NT2/D1 (cell line): ENCODE measurements at regions not wholly inside any gene's neighbourhood (a gene's known extent, or its start where the extent isn't known, plus 50 kb on each side); places are given as distances from the start of the nearest gene placed in this dataset.
A peak's percentile ranks its signal among the peaks of the same experiment; 100 is the strongest.

ENCODE experiments used
- DNase-seq: peaks from one replicate; pipeline ENCODE4 v3.0.0-alpha.2; 2011; ENCODE audit warnings: low read depth, low spot score
- H3K27me3 ChIP-seq: 2 replicates; pipeline ENCODE4 v1.6.0; 2011; ENCODE audit warnings: mild to moderate bottlenecking; ENCODE audit not compliant: insufficient read length, insufficient read depth
- H3K36me3 ChIP-seq: 2 replicates; pipeline ENCODE4 v1.6.1; 2011; ENCODE audit warnings: mild to moderate bottlenecking, low read length, mixed read lengths; ENCODE audit not compliant: insufficient read depth, insufficient read length
- H3K4me1 ChIP-seq: 2 replicates; pipeline ENCODE4 v1.5.1; 2011; ENCODE audit not compliant: insufficient read depth, insufficient read length
- H3K4me3 ChIP-seq: 2 replicates; pipeline ENCODE4 v1.5.1; 2011; ENCODE audit warnings: low read depth; ENCODE audit not compliant: insufficient read length
- H3K9ac ChIP-seq: 2 replicates; pipeline ENCODE4 v1.6.0; 2011; ENCODE audit warnings: low read depth; ENCODE audit not compliant: insufficient read length
- H3K9me3 ChIP-seq: 2 replicates; pipeline ENCODE4 v1.5.1; 2011; ENCODE audit warnings: mild to moderate bottlenecking, low read length; ENCODE audit not compliant: insufficient read depth
- SUZ12 ChIP-seq: IDR thresholded peaks from 2 replicates; pipeline ENCODE4 v1.6.1; 2011; ENCODE audit not compliant: insufficient read length, insufficient read depth; ENCODE audit errors: extremely low read depth
- YY1 ChIP-seq: IDR thresholded peaks from 2 replicates; pipeline ENCODE4 v1.6.1; 2011; ENCODE audit not compliant: insufficient read length, insufficient read depth
- ZNF274 ChIP-seq: IDR thresholded peaks from 2 replicates; pipeline ENCODE4 v1.6.1; 2011; ENCODE audit warnings: mild to moderate bottlenecking, low read depth, low read length

DNA sequence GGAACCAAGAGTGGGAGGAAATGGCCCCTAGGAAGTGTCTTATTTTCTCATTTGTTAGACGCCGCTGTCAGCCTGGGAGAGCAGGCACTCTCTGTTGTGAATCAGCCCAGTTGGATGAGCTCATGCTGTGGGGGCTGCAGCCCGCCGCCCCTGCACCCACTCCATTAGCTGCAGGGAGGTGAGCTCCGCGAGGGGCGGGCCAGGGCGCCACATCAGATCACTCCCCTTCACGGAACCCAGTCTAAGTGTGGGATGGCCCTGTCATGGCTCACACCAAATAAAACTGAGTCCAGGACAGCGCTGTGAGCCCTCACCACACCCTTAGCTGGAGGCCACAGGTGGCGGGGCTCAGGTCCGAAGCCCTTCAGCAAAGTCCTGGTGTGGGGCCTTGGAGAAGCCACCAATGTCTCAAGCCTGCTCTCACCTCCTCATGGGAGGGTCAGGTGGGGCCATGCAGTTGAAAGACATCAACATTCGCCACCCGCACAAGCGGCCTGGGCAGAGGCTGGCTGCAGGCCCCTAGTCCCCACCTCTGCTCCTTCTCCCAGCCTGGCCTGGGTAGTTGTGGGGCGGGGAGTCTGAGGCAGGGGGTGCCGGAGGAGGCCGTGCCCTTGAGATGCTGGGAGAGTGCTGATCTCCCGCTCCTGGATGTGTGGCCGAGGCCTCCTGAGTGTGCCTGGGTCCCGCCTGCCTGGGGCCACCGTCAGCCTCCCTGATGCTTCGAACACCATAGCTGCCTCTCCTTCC, 66.2 kb upstream of the SLCO4A1 start:
- DNase-seq = no peak
- H3K9ac ChIP-seq = no peak overlapping the region
- H3K36me3 ChIP-seq = no peaks in the 10 kb centered on the region
- H3K9me3 ChIP-seq = peaks cover 4% of the 10 kb centered on the region; the same call in 1 of the 2 replicates
- H3K27me3 ChIP-seq = peaks cover 33% of the 10 kb centered on the region
- TF ChIP-seq YY1 (no peak), ZNF274 (no peak), SUZ12 (no peak)
- no peak overlapping the region for H3K4me3 ChIP-seq
- peaks cover 11% of the 10 kb centered on the region for H3K4me1 ChIP-seq

DNA sequence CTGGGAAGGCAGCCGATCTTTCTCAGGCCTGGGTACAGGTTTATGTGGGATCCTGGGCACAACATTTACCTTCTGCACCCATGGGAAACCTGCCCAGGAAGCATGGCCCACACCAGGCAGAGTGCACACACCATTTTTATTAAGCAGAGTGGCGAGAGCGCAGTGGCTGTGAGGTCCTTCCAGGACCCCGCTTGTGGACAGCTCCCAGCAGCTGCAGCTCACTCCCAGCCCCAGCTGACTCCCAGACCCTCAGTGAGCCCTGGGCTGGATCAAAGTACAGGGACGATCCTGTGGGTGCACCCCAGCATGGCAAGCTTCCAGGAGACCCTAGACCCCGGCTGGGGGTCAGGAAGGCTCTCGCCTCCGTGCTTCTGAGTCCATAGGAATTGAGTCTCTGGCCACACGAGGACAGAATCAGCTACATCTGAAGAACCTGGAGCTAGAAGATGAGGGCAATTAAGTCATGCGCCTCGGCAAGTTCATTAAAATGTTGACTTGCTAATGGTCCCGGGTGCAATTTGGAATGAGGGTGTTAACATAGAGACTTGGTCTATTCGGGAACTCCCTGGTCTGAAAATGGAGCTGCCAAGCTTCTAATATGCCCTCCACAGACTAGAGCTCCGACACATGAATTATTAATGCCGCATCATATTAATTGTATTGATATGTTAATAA, 65.4 kb upstream of the SLCO4A1 start:
- H3K9me3 ChIP-seq = peaks cover 2% of the 10 kb centered on the region; the same call in 1 of the 2 replicates
- no peak overlapping the region for H3K9ac ChIP-seq
- TF ChIP-seq SUZ12 (no peak), YY1 (no peak), ZNF274 (no peak)
- peaks cover 13% of the 10 kb centered on the region for H3K4me1 ChIP-seq
- no peak for DNase-seq
- H3K27me3 ChIP-seq = peaks cover 35% of the 10 kb centered on the region
- no peaks in the 10 kb centered on the region for H3K36me3 ChIP-seq
- H3K4me3 ChIP-seq = no peak overlapping the region

DNA sequence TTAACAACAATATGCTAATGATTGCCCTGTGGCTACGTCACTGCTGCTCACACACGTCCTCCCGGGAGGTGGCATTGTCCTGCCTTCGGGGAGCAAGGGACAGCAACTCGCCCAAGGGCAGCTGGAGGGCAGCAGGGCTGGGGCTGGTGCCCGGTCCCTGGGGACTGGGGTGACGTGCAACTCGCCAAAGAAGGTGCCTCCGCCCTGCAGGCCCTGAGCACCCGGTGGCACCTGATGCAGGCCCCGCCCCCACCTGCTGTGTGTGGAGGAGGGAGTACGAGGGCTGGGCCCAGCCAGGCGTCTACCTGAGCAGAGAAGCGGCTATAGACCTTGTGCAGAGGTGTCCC, 64.8 kb upstream of the SLCO4A1 start:
- DNase-seq = no peak
- H3K4me3 ChIP-seq = no peak overlapping the region
- H3K9me3 ChIP-seq = no peaks in the 10 kb centered on the region
- no peak for TF ChIP-seq SUZ12
- TF ChIP-seq YY1 = no peak
- TF ChIP-seq ZNF274 = no peak
- peaks cover 17% of the 10 kb centered on the region for H3K4me1 ChIP-seq
- no peaks in the 10 kb centered on the region for H3K36me3 ChIP-seq
- H3K27me3 ChIP-seq = peaks cover 36% of the 10 kb centered on the region
- no peak overlapping the region for H3K9ac ChIP-seq

GRCh38 chr20:62578294-62578897, 63.9 kb upstream of the SLCO4A1 start:
- H3K27me3 ChIP-seq = peaks cover 40% of the 10 kb centered on the region
- no peak for DNase-seq
- peaks cover 21% of the 10 kb centered on the region for H3K4me1 ChIP-seq
- no peak overlapping the region for H3K4me3 ChIP-seq
- H3K9me3 ChIP-seq = no peaks in the 10 kb centered on the region
- no peaks in the 10 kb centered on the region for H3K36me3 ChIP-seq
- H3K9ac ChIP-seq = no peak overlapping the region
- TF ChIP-seq SUZ12 (no peak), ZNF274 (no peak), YY1 (no peak)

DNA sequence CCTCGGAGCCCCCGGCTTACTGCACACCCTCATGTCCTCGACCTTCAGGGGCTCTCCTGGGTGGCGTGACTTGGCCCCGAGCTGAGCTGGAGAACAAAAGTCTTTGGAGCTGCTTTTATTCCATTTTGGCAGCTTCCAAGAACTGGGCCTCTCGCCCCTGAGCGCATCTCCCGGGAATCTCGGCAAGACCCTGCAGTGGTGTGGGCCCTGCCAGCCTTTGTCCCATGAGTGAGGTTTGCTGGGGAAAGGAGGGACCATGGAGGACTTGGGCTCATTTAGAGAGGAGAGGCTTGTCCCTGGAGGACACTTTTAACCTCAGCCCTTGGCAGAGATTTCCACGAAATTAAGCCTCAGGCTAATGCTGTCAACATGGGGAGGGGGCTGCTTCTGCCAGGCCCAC, 62.3 kb upstream of the SLCO4A1 start:
- Histone ChIP-seq H3K4me1 (peaks cover 21% of the 10 kb centered on the region), H3K36me3 (no peaks in the 10 kb centered on the region), H3K4me3 (no peak overlapping the region), H3K27me3 (peaks cover 30% of the 10 kb centered on the region), H3K9me3 (no peaks in the 10 kb centered on the region), H3K9ac (no peak overlapping the region)
- TF ChIP-seq SUZ12 (no peak), ZNF274 (no peak), YY1 (no peak)
- no peak for DNase-seq

- no peak for DNase-seq
- no peaks in the 10 kb centered on the region for H3K9me3 ChIP-seq
- no peaks in the 10 kb centered on the region for H3K36me3 ChIP-seq
- peaks cover 29% of the 10 kb centered on the region for H3K27me3 ChIP-seq
- H3K9ac ChIP-seq = peak overlapping the region; percentile 27
- H3K4me3 ChIP-seq = no peak overlapping the region
- TF ChIP-seq YY1 (no peak), SUZ12 (no peak), ZNF274 (no peak)
- peaks cover 21% of the 10 kb centered on the region for H3K4me1 ChIP-seq
Measured at GRCh38 chr20:62580733-62581132, 61.6 kb upstream of the SLCO4A1 start.

DNA sequence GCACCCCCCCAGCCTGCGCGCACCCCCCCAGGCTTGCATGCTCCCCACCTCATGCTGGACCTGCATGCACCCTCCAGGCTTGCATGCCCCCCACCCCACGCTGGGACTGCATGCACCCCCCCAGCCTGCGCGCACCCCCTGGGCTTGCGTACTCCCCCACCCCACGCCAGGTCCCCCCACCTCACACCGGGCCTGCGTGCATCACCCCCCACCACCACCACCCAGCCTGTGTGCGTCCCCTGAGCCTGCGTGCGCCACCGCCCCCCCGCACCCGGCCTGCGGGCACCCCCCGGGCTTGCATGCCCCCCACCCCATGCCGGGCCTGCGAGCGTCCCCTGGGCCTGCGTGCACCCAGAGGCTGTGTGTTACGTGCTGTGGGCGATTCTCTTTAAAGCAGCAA, 61.0 kb upstream of the SLCO4A1 start:
- no peak for DNase-seq
- Histone ChIP-seq H3K4me3 (no peak overlapping the region), H3K27me3 (peaks cover 29% of the 10 kb centered on the region), H3K9ac (peak overlapping the region; percentile 37), H3K9me3 (no peaks in the 10 kb centered on the region), H3K4me1 (peaks cover 21% of the 10 kb centered on the region), H3K36me3 (no peaks in the 10 kb centered on the region)
- no peak for TF ChIP-seq SUZ12
